GM12892 (cell line): ENCODE measurements at regions not wholly inside any gene's neighbourhood (a gene's known extent, or its start where the extent isn't known, plus 50 kb on each side); places are given as distances from the start of the nearest gene placed in this dataset.

Experiments used
- POLR2A ChIP-seq: IDR thresholded peaks from 2 replicates; pipeline ENCODE4 v1.6.1; 2011; ENCODE audit warnings: low read depth, low read length, control low read depth
- TAF1 ChIP-seq: IDR thresholded peaks from 2 replicates; pipeline ENCODE4 v1.6.1; 2011; ENCODE audit warnings: low read depth, mild to moderate bottlenecking, control low read depth, low read length, borderline replicate concordance

DNA sequence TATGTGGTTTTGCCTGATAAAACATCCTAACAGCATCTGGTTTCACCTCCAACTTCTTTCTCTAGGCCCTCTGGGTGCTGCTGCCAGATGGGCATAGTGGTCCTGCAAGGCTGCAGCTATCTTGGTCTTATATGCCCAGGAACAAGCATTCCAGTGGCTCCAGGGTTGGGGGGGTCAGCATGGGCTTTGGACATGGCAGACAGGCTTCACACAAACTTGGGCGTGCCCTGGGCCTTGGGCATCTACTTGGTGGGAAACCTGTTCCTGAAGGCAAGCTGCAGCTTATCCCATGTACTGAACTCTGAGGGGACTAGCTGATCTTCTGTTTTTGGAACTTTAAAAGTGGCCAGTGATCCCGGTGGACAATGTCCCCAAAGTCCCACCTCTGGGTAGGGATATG lies 54.9 kb upstream of the ZNF678 start:
- TF ChIP-seq TAF1 (no peak), POLR2A (no peak)
